HG03432 (cell line): ENCODE measurements at regions not wholly inside any gene's neighbourhood (a gene's known extent, or its start where the extent isn't known, plus 50 kb on each side); places are given as distances from the start of the nearest gene placed in this dataset.

Source experiments
- ATAC-seq: cut with Tn5 transposase; IDR thresholded peaks from one replicate; pipeline ENCODE4 v1.9.1; 2021; ENCODE audit warnings: mild to moderate bottlenecking, moderate library complexity; ENCODE audit not compliant: unreplicated experiment

- ATAC-seq = no peak
Measured at GRCh38 chr2:103264058-103264768, 502.4 kb downstream of the TMEM182 start.

GRCh38 chr2:103265521-103265920 lies 503.7 kb downstream of the TMEM182 start:
- no peak for ATAC-seq

- ATAC-seq = no peak
Measured at GRCh38 chr2:103268841-103269498, 507.1 kb downstream of the TMEM182 start.

DNA sequence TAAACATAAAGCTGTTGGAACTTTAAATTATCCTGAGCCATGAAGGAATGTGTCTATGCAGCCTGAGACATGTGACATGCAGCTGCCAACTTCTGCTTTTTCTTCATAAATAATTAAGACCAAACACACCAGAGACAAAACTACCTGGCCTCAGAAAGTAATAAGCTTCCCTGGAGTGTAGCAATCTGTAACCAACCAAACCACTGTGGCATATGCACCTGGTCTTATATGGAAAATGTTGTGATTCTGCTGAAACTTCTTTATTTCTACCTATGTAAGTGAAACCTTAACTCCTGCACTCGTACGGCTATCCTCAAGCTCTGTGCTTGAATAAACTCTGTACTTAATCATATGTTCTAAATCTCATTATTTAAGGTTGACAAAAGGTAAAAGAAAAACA lies 515.0 kb downstream of the TMEM182 start:
- ATAC-seq = no peak

- ATAC-seq = no peak
Measured at GRCh38 chr2:103284750-103285149, 522.9 kb downstream of the TMEM182 start.

DNA sequence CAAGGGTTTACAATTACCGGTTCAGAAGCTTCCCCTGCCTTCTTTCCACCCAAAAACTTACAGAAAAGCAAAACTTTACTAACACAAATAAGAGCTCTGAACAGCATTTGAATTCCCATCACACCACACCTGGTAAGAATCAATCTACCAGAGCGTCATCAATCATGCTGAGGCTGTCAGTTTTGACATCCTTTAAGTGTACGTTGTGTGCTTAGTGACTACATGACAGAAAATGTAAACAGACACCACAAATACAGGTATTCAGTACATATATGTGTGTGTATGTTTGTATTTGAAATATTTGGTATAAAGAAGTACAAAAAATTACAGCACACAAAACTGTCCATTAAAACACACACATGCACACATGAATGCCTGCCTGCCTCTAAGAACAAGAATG lies 523.5 kb downstream of the TMEM182 start:
- ATAC-seq = no peak

GRCh38 chr2:103287746-103288145 lies 525.9 kb downstream of the TMEM182 start:
- ATAC-seq = no peak

- ATAC-seq = no peak
Measured at GRCh38 chr2:103288696-103289095, 526.9 kb downstream of the TMEM182 start.

DNA sequence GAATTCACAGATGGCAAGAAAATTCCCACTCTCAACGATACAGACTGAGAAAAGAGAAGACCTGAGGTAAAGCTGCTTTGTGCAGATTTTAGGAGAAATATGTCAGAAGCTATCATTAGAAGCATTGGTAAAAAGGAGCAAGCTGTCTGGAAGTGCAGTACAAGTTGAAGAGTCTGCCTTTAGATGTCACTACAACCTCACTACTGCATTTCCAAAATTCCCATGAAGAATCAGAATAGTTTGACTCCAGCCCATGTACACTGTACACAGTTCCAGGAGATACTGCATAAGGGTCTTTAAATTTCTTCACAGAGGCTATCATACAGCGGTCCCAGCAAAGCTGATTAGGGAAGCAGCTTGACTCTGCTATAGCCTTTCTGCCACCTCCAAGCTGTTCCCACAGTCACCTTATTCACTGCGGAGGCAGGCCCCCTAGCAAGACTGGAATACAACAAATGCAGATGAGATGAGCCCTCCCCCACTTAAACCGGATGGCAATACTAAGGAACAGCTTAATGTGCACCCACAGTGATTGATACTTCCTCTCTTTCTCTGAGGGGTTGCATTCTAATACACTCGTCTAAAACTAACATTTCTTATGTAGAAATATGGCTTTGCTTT lies 527.4 kb downstream of the TMEM182 start:
- ATAC-seq = no peak

DNA sequence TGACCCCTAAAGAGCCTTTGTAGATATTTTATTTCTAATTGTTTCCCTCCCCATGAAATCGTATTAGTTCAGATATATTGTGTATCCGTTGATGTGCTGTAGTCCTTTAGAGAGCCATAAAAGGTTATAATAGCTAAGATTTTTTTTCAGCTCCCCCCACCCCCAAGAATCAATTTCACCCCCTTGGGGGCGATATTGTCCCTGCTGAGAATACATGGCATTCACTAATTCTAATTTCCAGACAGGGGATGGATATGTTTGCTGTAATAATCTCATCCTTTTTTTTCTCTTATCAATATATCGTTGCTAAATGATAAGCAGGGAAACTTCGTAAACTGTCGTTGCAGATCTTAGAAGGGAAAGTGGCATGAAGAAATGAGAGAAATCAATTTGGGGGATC lies 530.7 kb downstream of the TMEM182 start:
- no peak for ATAC-seq

DNA sequence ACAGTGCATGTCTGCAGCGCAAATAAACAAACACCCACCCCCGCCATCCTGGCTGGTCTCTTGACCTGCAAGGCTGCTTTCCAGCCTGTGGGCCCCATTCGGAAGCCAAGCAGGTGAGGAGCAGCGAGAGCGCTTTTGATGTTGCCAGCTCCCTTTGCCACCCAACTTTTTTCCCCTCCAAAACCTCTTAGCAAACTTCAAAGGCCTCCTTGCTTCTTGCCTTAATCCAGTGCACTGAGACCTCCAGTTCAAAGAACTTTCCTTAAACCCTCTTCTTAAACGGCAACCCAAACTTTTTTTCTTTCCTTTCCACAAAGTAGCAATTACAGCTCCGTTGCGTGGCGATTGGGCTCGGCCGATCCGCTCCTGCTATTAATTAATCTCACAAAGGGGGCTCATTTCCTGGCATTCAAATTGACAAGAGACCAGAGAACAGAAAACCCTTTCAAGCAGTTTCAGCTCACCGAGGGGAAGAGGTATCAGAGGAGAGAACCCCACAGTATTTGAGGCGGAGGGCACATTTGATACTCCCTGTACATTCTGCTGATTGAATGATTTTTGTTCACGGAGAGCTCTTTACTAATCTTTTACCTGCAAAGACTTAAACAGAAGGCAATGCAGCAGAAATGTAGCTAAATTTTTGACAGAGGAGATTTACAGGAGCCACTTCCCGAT lies 531.4 kb downstream of the TMEM182 start:
- no peak for ATAC-seq

DNA sequence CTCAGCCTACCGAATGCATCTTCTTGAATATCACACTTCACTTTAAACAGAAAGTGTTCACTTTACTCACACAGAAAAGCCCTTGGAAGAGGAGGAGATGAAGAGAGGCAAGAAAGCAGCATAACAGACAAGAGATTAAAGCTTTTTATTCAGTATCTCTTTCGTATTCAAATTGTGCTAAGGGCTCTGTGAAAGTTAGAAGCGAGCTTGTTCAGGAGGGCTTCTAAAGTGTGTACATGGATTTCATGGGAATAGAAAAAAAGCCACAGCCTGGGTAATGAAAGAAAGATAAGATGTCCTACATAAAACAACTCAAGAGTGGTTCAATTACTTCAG lies 531.9 kb downstream of the TMEM182 start:
- ATAC-seq = no peak

DNA sequence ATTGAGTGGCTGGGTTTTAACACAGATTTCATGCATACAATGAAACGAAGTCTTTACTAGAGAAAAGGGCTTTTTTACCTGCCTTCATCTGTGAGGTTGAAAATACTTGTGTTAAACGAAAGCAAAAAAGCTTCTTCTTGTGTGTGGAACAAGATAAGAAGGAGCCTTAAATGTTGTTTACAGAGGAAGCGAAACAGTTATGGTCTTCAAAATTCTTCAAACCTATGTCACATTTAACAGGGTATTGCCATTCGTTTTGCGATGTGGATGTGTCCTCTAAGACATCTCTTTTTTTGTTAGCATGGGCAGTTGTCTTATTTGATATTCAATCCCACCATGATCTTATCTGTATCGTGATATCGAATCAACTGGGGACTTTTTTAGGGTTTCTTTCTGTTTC lies 532.6 kb downstream of the TMEM182 start:
- no peak for ATAC-seq

- ATAC-seq = no peak
Measured at GRCh38 chr2:103295591-103295990, 533.8 kb downstream of the TMEM182 start.

DNA sequence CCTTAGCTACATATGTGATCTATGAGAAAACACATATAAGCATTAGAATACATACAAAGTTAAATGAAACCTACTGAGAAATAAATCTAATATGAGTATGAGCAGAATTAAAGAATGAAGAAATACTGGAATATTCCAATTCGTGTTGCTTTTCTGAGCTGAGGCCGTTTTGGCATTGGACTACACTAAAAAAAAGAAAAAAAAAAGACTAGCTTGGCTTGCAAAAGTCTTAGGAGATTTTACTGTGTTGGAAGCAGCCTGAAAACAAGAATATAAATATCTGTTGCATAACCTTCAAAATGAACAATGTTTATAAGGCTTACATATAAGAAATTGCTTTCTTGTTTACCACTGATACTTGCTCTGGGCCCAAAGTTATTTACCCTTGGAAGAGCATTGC lies 562.8 kb downstream of the TMEM182 start:
- ATAC-seq = no peak

GRCh38 chr2:103327386-103327785 lies 565.6 kb downstream of the TMEM182 start:
- ATAC-seq = no peak

- ATAC-seq = no peak
Measured at GRCh38 chr2:103327966-103328365, 566.1 kb downstream of the TMEM182 start.

- ATAC-seq = no peak
Measured at GRCh38 chr2:103335403-103335802, 573.6 kb downstream of the TMEM182 start.

DNA sequence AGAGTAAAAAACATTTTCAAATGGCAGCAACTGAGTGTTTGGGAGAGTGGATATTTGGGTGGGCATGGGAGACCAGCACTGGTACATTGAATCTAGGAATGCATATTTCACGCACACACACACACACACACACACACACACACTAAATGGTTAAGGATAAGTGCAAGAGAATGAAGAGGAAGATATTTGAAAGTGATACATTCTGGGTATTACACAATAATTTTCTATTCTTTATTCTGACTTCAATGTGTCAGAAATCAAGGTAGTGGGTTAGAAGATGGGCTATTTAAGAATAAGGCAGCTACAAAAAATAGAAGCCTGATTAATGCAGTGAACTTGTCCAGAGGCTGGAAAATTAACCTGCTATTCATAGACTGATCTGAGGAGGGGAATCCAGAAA lies 577.0 kb downstream of the TMEM182 start:
- no peak for ATAC-seq

GRCh38 chr2:103346780-103347179 lies 584.9 kb downstream of the TMEM182 start:
- no peak for ATAC-seq

- no peak for ATAC-seq
Measured at GRCh38 chr2:103353774-103354173, 591.9 kb downstream of the TMEM182 start.

- no peak for ATAC-seq
Measured at GRCh38 chr2:103355287-103355686, 593.5 kb downstream of the TMEM182 start.
